ENCODE measurements at regions not wholly inside any gene's neighbourhood (a gene's known extent, or its start where the extent isn't known, plus 50 kb on each side); places are given as distances from the start of the nearest gene placed in this dataset.

DNA sequence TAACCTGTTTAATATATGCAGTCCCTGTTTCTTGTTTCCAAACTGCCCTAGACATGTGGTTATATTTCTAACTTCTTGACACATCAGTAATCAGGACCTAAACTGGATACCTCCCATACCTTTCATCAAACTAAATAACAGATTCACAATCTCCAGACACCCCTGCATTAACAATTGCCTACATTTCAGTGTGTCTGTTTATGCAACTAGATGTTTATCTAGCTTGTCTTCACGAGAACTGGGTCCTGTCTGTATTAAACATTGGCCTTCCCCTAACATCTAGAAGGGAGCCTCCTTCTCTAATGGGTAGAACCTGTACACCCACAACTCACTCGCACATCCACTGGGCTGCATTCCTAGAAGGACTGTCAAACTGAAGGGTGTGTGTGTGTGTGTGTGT lies 683.7 kb upstream of the FZD8 start:
- no peaks in the 10 kb centered on the region for H3K27me3 ChIP-seq (replicated peaks; ENCODE audit: insufficient read depth, low read length)
- TF ChIP-seq, protein P1, sequence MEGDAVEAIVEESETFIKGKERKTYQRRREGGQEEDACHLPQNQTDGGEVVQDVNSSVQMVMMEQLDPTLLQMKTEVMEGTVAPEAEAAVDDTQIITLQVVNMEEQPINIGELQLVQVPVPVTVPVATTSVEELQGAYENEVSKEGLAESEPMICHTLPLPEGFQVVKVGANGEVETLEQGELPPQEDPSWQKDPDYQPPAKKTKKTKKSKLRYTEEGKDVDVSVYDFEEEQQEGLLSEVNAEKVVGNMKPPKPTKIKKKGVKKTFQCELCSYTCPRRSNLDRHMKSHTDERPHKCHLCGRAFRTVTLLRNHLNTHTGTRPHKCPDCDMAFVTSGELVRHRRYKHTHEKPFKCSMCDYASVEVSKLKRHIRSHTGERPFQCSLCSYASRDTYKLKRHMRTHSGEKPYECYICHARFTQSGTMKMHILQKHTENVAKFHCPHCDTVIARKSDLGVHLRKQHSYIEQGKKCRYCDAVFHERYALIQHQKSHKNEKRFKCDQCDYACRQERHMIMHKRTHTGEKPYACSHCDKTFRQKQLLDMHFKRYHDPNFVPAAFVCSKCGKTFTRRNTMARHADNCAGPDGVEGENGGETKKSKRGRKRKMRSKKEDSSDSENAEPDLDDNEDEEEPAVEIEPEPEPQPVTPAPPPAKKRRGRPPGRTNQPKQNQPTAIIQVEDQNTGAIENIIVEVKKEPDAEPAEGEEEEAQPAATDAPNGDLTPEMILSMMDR (IDR thresholded peaks at IDR 0.05; ENCODE audit: low read length) = no peak
- TF ChIP-seq EZH2 (optimal IDR thresholded peaks at IDR 0.05; ENCODE audit: low read depth, low read length) = no peak
- TF ChIP-seq EZH2phosphoT487 (IDR thresholded peaks at IDR 0.05; ENCODE audit: low read length) = no peak
- no peaks in the 10 kb centered on the region for H3F3A ChIP-seq (ENCODE audit: insufficient read depth, low read length)
- H3K4me3 ChIP-seq (ENCODE audit: low read length) = no peak overlapping the region
- DNase-seq = no peak
- H3K9ac ChIP-seq (ENCODE audit: low read length) = no peak overlapping the region
- no peaks in the 10 kb centered on the region for H3K4me1 ChIP-seq (ENCODE audit: low read length)
- H3K4me2 ChIP-seq (ENCODE audit: low read depth, low read length) = no peak overlapping the region
- no peaks in the 10 kb centered on the region for H3K9me2 ChIP-seq (replicated peaks; ENCODE audit: insufficient read depth, low read length)
- no peaks in the 10 kb centered on the region; the same call in 1 of the 2 replicates for H3K9me3 ChIP-seq (replicated peaks; ENCODE audit: insufficient read depth, low read length)
- no peaks in the 10 kb centered on the region for H3K36me3 ChIP-seq (replicated peaks; ENCODE audit: insufficient read depth, low read length)
- no peaks in the 10 kb centered on the region for H4K20me1 ChIP-seq (ENCODE audit: insufficient read depth, low read length)
- no peak overlapping the region for H2AFZ ChIP-seq (ENCODE audit: low read length)
- H3K27ac ChIP-seq (ENCODE audit: low read length) = no peak overlapping the region
- no peaks in the 10 kb centered on the region for H3K79me2 ChIP-seq (ENCODE audit: low read length)

DNA sequence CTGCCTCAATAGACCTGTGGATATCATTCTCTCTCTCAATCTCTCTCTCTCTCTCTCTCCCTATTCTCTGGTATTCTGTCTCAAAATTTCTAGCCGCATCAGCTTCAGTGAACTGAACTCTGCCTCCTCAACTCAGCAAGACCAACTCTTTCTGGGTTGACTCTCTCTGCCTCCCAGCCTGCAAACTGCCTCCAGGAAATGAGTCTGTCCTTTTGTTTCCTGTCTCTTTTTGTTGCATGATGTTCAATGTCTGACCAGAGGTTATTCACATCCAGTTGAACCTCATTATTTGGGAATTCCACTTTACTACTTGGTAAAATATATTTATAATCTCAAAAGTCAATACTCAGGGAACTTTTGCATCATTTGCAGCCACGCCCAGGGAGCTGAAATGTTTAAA lies 682.7 kb upstream of the FZD8 start:
- H3F3A ChIP-seq (ENCODE audit: insufficient read depth, low read length) = no peaks in the 10 kb centered on the region
- no peak overlapping the region for H3K4me2 ChIP-seq (ENCODE audit: low read depth, low read length)
- H3K27me3 ChIP-seq (replicated peaks; ENCODE audit: insufficient read depth, low read length) = no peaks in the 10 kb centered on the region
- H3K36me3 ChIP-seq (replicated peaks; ENCODE audit: insufficient read depth, low read length) = no peaks in the 10 kb centered on the region
- no peaks in the 10 kb centered on the region; the same call in 1 of the 2 replicates for H3K9me3 ChIP-seq (replicated peaks; ENCODE audit: insufficient read depth, low read length)
- H3K79me2 ChIP-seq (ENCODE audit: low read length) = no peaks in the 10 kb centered on the region
- DNase-seq = no peak
- H3K9me2 ChIP-seq (replicated peaks; ENCODE audit: insufficient read depth, low read length) = no peaks in the 10 kb centered on the region
- H3K9ac ChIP-seq (ENCODE audit: low read length) = no peak overlapping the region
- no peak for TF ChIP-seq EZH2 (optimal IDR thresholded peaks at IDR 0.05; ENCODE audit: low read depth, low read length)
- TF ChIP-seq, protein P1 (IDR thresholded peaks at IDR 0.05; ENCODE audit: low read length) = no peak
- TF ChIP-seq EZH2phosphoT487 (IDR thresholded peaks at IDR 0.05; ENCODE audit: low read length) = no peak
- no peak overlapping the region for H2AFZ ChIP-seq (ENCODE audit: low read length)
- no peaks in the 10 kb centered on the region for H3K4me1 ChIP-seq (ENCODE audit: low read length)
- no peak overlapping the region for H3K4me3 ChIP-seq (ENCODE audit: low read length)
- no peak overlapping the region for H3K27ac ChIP-seq (ENCODE audit: low read length)
- H4K20me1 ChIP-seq (ENCODE audit: insufficient read depth, low read length) = no peaks in the 10 kb centered on the region

DNA sequence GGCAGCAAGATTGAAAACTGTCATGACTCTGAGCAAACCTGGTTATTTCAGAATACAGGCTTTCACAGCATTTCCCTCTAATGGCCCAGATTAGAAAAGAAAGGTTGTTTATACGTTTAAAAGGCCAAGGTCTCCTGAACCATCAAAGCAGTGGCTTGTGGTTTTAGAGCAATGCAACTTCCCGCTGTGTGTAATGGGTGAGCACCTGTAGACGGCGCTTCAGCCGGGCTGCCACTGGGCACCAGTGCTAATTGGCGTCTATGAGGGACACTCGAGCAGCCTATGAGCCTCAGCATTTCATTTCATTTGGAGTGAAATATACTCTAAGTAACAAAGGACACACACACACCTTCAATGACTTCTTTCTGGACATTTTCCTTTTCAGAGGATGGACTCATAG lies 671.0 kb upstream of the FZD8 start:
- Histone ChIP-seq H3K36me3 (replicated peaks; ENCODE audit: insufficient read depth, low read length) (no peaks in the 10 kb centered on the region), H3K4me1 (ENCODE audit: low read length) (no peaks in the 10 kb centered on the region), H3K79me2 (ENCODE audit: low read length) (no peaks in the 10 kb centered on the region), H3K27ac (ENCODE audit: low read length) (no peak overlapping the region), H3K4me3 (ENCODE audit: low read length) (no peak overlapping the region), H3K9me3 (replicated peaks; ENCODE audit: insufficient read depth, low read length) (no peaks in the 10 kb centered on the region), H3K9me2 (replicated peaks; ENCODE audit: insufficient read depth, low read length) (no peaks in the 10 kb centered on the region), H3K9ac (ENCODE audit: low read length) (no peak overlapping the region), H3K27me3 (replicated peaks; ENCODE audit: insufficient read depth, low read length) (no peaks in the 10 kb centered on the region), H4K20me1 (ENCODE audit: insufficient read depth, low read length) (no peaks in the 10 kb centered on the region), H3K4me2 (ENCODE audit: low read depth, low read length) (no peak overlapping the region), H3F3A (ENCODE audit: insufficient read depth, low read length) (no peaks in the 10 kb centered on the region), H2AFZ (ENCODE audit: low read length) (no peak overlapping the region)
- DNase-seq = peak; percentile 15
- TF ChIP-seq EZH2 (optimal IDR thresholded peaks at IDR 0.05; ENCODE audit: low read depth, low read length) (no peak), EZH2phosphoT487 (IDR thresholded peaks at IDR 0.05; ENCODE audit: low read length) (no peak)
- TF ChIP-seq, protein P1 (IDR thresholded peaks at IDR 0.05; ENCODE audit: low read length) = no peak

All from MM.1S (cell line).